CD4-positive, alpha-beta T cell (primary cell): ENCODE measurements at regions not wholly inside any gene's neighbourhood (a gene's known extent, or its start where the extent isn't known, plus 50 kb on each side); places are given as distances from the start of the nearest gene placed in this dataset.
"Not testable (repeated sequence)": the region's sequence is repeated elsewhere in the genome, so short reads cannot be mapped to it uniquely, and the experiment has no call there.

Experiments
- ATAC-seq: fragments of 200-7000 bp; cut with Tn5 transposase; one replicate; pipeline ENCODE4 v1.10.0; 2022; ENCODE audit warnings: mild to moderate bottlenecking; ENCODE audit not compliant: poor library complexity
- CTCF ChIA-PET: fragments of 350-600 bp; sonication (Branson Sonifier 250); formaldehyde crosslinking; loops from one replicate; lab custom pipeline; 2021; ENCODE audit warnings: antibody characterized with exemption, inconsistent platforms; lab: Charles Lee
- POLR2A ChIA-PET: fragments of 350-600 bp; sonication (Branson Sonifier 250); formaldehyde crosslinking; loops from one replicate; lab custom pipeline; 2021; ENCODE audit warnings: antibody characterized with exemption, inconsistent platforms; lab: Charles Lee
- DNase-seq, 14 experiments: peaks; one replicate each; pipeline ENCODE4 v3.0.0-alpha.2; 2013 to 2020; ENCODE audit warnings: mixed read lengths in 2 of 14
- H3K27ac ChIP-seq, 2 donors: one replicate each; pipeline versions ENCODE4 v1.5.1 to v1.7.0; 2013; ENCODE audit warnings: low read length in 2 of 2, low read depth in 1 of 2, mild to moderate bottlenecking in 1 of 2
- H3K27me3 ChIP-seq, 2 experiments: 1 replicate in 1 of 2; 2 replicates in 1 of 2; pipeline versions ENCODE4 v1.6.1 to v1.7.0; 2013; ENCODE audit warnings: low read length in 2 of 2, control low read depth in 1 of 2, mild to moderate bottlenecking in 1 of 2, moderate library complexity in 1 of 2; ENCODE audit not compliant: insufficient read depth in 2 of 2, control insufficient read depth in 1 of 2
- H3K36me3 ChIP-seq: one replicate; pipeline ENCODE4 v1.6.1; 2013; ENCODE audit warnings: low read length, control low read depth; ENCODE audit not compliant: insufficient read depth
- H3K4me1 ChIP-seq: one replicate; pipeline ENCODE4 v1.6.1; 2013; ENCODE audit warnings: low read length, control low read depth; ENCODE audit not compliant: insufficient read depth
- H3K4me3 ChIP-seq: one replicate; pipeline ENCODE4 v1.5.1; 2013; ENCODE audit warnings: mild to moderate bottlenecking, low read length, moderate library complexity
- H3K9me3 ChIP-seq, 2 experiments: 1 replicate in 1 of 2; 2 replicates in 1 of 2; pipeline versions ENCODE4 v1.6.1 to v1.7.0; 2013; ENCODE audit warnings: low read length in 2 of 2, mild to moderate bottlenecking in 2 of 2, control low read depth in 1 of 2, moderate library complexity in 1 of 2; ENCODE audit not compliant: control insufficient read depth in 1 of 2, insufficient read depth in 1 of 2
- H3K27ac Mint-ChIP-seq: one replicate; pipeline ENCODE4 v1.8.0; 2020; ENCODE audit warnings: mixed read lengths
- H3K27me3 Mint-ChIP-seq: one replicate; pipeline ENCODE4 v1.8.0; 2021; ENCODE audit warnings: mixed read lengths
- H3K36me3 Mint-ChIP-seq: one replicate; pipeline ENCODE4 v1.8.0; 2021; ENCODE audit warnings: low read depth, mixed read lengths
- H3K4me1 Mint-ChIP-seq: one replicate; pipeline ENCODE4 v1.8.0; 2021; ENCODE audit warnings: low read depth, mixed read lengths
- H3K4me3 Mint-ChIP-seq: one replicate; pipeline ENCODE4 v1.8.0; 2020; ENCODE audit warnings: mild to moderate bottlenecking, mixed read lengths
- H3K9me3 Mint-ChIP-seq: one replicate; pipeline ENCODE4 v1.8.0; 2020; ENCODE audit warnings: mixed read lengths
- CTCF ChIP-seq: fragments of 200-600 bp; IDR thresholded peaks from one replicate; pipeline ENCODE4 v1.8.0; 2022; ENCODE audit warnings: antibody characterized with exemption, mild to moderate bottlenecking
- intact Hi-C, 2 experiments: fragments of 100-400 bp; cut with DNase I in 1 of 2; cut with micrococcal nuclease in 1 of 2; formaldehyde crosslinking; loops; one replicate each; pipeline versions ENCODE4 v1.15.1 to v1.9.0; 2023 to 2025; cut with DNase I, micrococcal nuclease

GRCh38 chr4:179728305-179728704 lies 2286.1 kb upstream of the AGA start:
- no peak overlapping the region for H3K27ac Mint-ChIP-seq
- H3K4me3 Mint-ChIP-seq: no peak overlapping the region
- Histone ChIP-seq H3K9me3 (no peaks in the 10 kb centered on the region), H3K4me3 (no peak overlapping the region), H3K27me3 (no peaks in the 10 kb centered on the region), H3K36me3 (no peaks in the 10 kb centered on the region), H3K27ac (no peak overlapping the region), H3K4me1 (no peaks in the 10 kb centered on the region)
- no peak for DNase-seq
- intact Hi-C loops: no loop called here
- POLR2A ChIA-PET: no interaction called here
- CTCF ChIA-PET: no interaction called here
- H3K4me1 Mint-ChIP-seq: no peaks in the 10 kb centered on the region
- no peak for ATAC-seq
- H3K9me3 Mint-ChIP-seq: peaks cover 6% of the 10 kb centered on the region
- no peaks in the 10 kb centered on the region for H3K27me3 Mint-ChIP-seq
- no peaks in the 10 kb centered on the region for H3K36me3 Mint-ChIP-seq
- TF ChIP-seq CTCF: no peak

GRCh38 chr4:179736820-179737219 lies 2294.6 kb upstream of the AGA start:
- H3K9me3 Mint-ChIP-seq, H3K4me3 ChIP-seq, ATAC-seq: not testable (repeated sequence)

GRCh38 chr4:179738822-179739221 lies 2296.6 kb upstream of the AGA start:
- intact Hi-C loops: no loop called here
- Histone ChIP-seq H3K27me3 (no peaks in the 10 kb centered on the region), H3K27ac (no peak overlapping the region), H3K4me3 (no peak overlapping the region), H3K9me3 (peaks cover 0 to 2% of the 10 kb centered on the region in 2 experiments), H3K36me3 (no peaks in the 10 kb centered on the region), H3K4me1 (no peaks in the 10 kb centered on the region)
- ATAC-seq: no peak
- Mint-ChIP-seq H3K27me3 (no peaks in the 10 kb centered on the region), H3K9me3 (peaks cover 4% of the 10 kb centered on the region), H3K36me3 (no peaks in the 10 kb centered on the region), H3K4me3 (no peak overlapping the region), H3K4me1 (no peaks in the 10 kb centered on the region), H3K27ac (no peak overlapping the region)
- TF ChIP-seq CTCF: no peak
- ChIA-PET POLR2A (no interaction called here), CTCF (no interaction called here)
- no peak for DNase-seq

More at GRCh38 chr4:179736820-179737219, 2294.6 kb upstream of the AGA start:
- H3K27me3 Mint-ChIP-seq, H3K27ac Mint-ChIP-seq, H3K4me1 Mint-ChIP-seq, H3K27me3 ChIP-seq, H3K36me3 Mint-ChIP-seq, DNase-seq, H3K27ac ChIP-seq, intact Hi-C loops, POLR2A ChIA-PET, H3K4me1 ChIP-seq, H3K4me3 Mint-ChIP-seq, H3K9me3 ChIP-seq, CTCF ChIA-PET, H3K36me3 ChIP-seq: not testable (repeated sequence)

- ChIA-PET POLR2A (no interaction called here), CTCF (no interaction called here)
- H3K27me3 ChIP-seq: no peaks in the 10 kb centered on the region
- ATAC-seq (no peak), DNase-seq (no peak)
- H3K36me3 ChIP-seq: no peaks in the 10 kb centered on the region
- no peaks in the 10 kb centered on the region for H3K27me3 Mint-ChIP-seq
- no peak overlapping the region for H3K27ac ChIP-seq
- no peak overlapping the region for H3K27ac Mint-ChIP-seq
- no peaks in the 10 kb centered on the region for H3K4me1 Mint-ChIP-seq
- H3K9me3 Mint-ChIP-seq: peaks cover 10% of the 10 kb centered on the region
- no peak overlapping the region for H3K4me3 ChIP-seq
- H3K4me1 ChIP-seq: no peaks in the 10 kb centered on the region
- no peak for TF ChIP-seq CTCF
- H3K4me3 Mint-ChIP-seq: no peak overlapping the region
- no peaks in the 10 kb centered on the region for H3K36me3 Mint-ChIP-seq
- H3K9me3 ChIP-seq: no peaks in the 10 kb centered on the region
- intact Hi-C loops: no loop called here
These were observed 2305.1 kb upstream of the AGA start for GRCh38 chr4:179747218-179747910.
